Keratinocyte (primary cell): ENCODE measurements at regions not wholly inside any gene's neighbourhood (a gene's known extent, or its start where the extent isn't known, plus 50 kb on each side); places are given as distances from the start of the nearest gene placed in this dataset.

Experiments used
- DNase-seq: peaks from one replicate; pipeline ENCODE4 v3.0.0-alpha.2; 2011; ENCODE audit warnings: low read depth, missing footprints, low spot score
- FAIRE-seq: peaks from 2 replicates; lab custom pipeline; 2011; peaks lifted over from hg19 to GRCh38; lab: Jason Lieb, UNC
- H2AFZ ChIP-seq: 2 replicates; pipeline ENCODE4 v1.6.0; 2012; ENCODE audit warnings: low read length, control low read depth, inconsistent platforms; ENCODE audit not compliant: control insufficient read depth
- H3K27ac ChIP-seq: 2 replicates; pipeline ENCODE4 v1.5.1; 2011; ENCODE audit warnings: low read length; ENCODE audit not compliant: control insufficient read depth, insufficient read depth
- H3K27me3 ChIP-seq: 3 replicates; pipeline ENCODE4 v1.6.0; 2011; ENCODE audit warnings: low read length; ENCODE audit not compliant: control insufficient read depth, insufficient read depth; ENCODE audit errors: extremely low read depth
- H3K36me3 ChIP-seq, 2 experiments: 2 replicates in 1 of 2; 3 replicates in 1 of 2; pipeline ENCODE4 v1.5.1; 2011; ENCODE audit warnings: low read length in 2 of 2, mild to moderate bottlenecking in 1 of 2; ENCODE audit not compliant: control insufficient read depth in 2 of 2, insufficient read depth in 2 of 2; ENCODE audit errors: extremely low read depth in 1 of 2
- H3K4me1 ChIP-seq: 3 replicates; pipeline ENCODE4 v1.5.1; 2011; ENCODE audit warnings: low read length; ENCODE audit not compliant: control insufficient read depth, insufficient read depth; ENCODE audit errors: extremely low read depth
- H3K4me2 ChIP-seq: 3 replicates; pipeline ENCODE4 v1.6.0; 2011; ENCODE audit warnings: low read depth, low read length; ENCODE audit not compliant: control insufficient read depth, insufficient read depth; ENCODE audit errors: extremely low read depth
- H3K4me3 ChIP-seq, 3 experiments: fragments of 200-600 bp in 1 of 3; sonication (generic) in 1 of 3; 2 replicates in 2 of 3; 3 replicates in 1 of 3; pipeline ENCODE4 v1.5.1; 2011 to 2016; ENCODE audit warnings: low read length in 3 of 3, mild to moderate bottlenecking in 3 of 3, control low read depth in 2 of 3, inconsistent platforms in 1 of 3, low read depth in 1 of 3, mixed read lengths in 1 of 3, mixed run types in 1 of 3, moderate library complexity in 1 of 3; ENCODE audit not compliant: control insufficient read depth in 2 of 3, insufficient read depth in 2 of 3; ENCODE audit errors: extremely low read depth in 1 of 3
- H3K79me2 ChIP-seq: 2 replicates; pipeline ENCODE4 v1.6.0; 2012; ENCODE audit warnings: low read length; ENCODE audit not compliant: control insufficient read depth, insufficient read depth
- H3K9ac ChIP-seq: 3 replicates; pipeline ENCODE4 v1.6.0; 2011; ENCODE audit warnings: low read length; ENCODE audit not compliant: control insufficient read depth, insufficient read depth; ENCODE audit errors: extremely low read depth
- H3K9me1 ChIP-seq: 3 replicates; pipeline ENCODE4 v1.6.0; 2011; ENCODE audit warnings: low read length; ENCODE audit not compliant: control insufficient read depth, insufficient read depth; ENCODE audit errors: extremely low read depth
- H3K9me3 ChIP-seq: 2 replicates; pipeline ENCODE4 v1.5.1; 2012; ENCODE audit warnings: low read depth, low read length; ENCODE audit not compliant: control insufficient read depth
- H4K20me1 ChIP-seq: 3 replicates; pipeline ENCODE4 v1.6.0; 2011; ENCODE audit warnings: low read length; ENCODE audit not compliant: control insufficient read depth, insufficient read depth; ENCODE audit errors: extremely low read depth
- CTCF ChIP-seq, 3 experiments: IDR thresholded peaks in 1 of 3; conservative IDR thresholded peaks in 1 of 3; optimal IDR thresholded peaks in 1 of 3; 2 replicates in 2 of 3; 3 replicates in 1 of 3; pipeline versions ENCODE3 to v1.5.1; 2011; ENCODE audit warnings: low read length in 3 of 3, mild to moderate bottlenecking in 3 of 3, moderate library complexity in 2 of 3, control low read depth in 1 of 3, inconsistent platforms in 1 of 3; ENCODE audit not compliant: insufficient read depth in 2 of 3; ENCODE audit errors: extremely low read depth in 1 of 3
- EZH2 ChIP-seq: IDR thresholded peaks from one replicate; pipeline ENCODE4 v1.6.1; 2012; ENCODE audit warnings: inconsistent platforms, mild to moderate bottlenecking, low read length, moderate library complexity
- dilution Hi-C: fragments of 300-500 bp; cut with MboI; formaldehyde crosslinking; loops from one replicate; pipeline ENCODE4 v1.7.0; 2020; ENCODE audit warnings: low sequenced_read_pairs; ENCODE audit not compliant: extremely low pct_ligation_motif_present

- H3K9me1 ChIP-seq = no peaks in the 10 kb centered on the region
- H3K27ac ChIP-seq = no peak overlapping the region
- H3K4me1 ChIP-seq = no peaks in the 10 kb centered on the region
- dilution Hi-C loops = no loop called here
- H3K9ac ChIP-seq = no peak overlapping the region
- TF ChIP-seq EZH2 = no peak
- no peak for TF ChIP-seq CTCF (optimal IDR thresholded peaks at IDR 0.05 in 1 of 3, IDR thresholded peaks at IDR 0.05 in 1 of 3, conservative IDR thresholded peaks at IDR 0.05 in 1 of 3; ENCODE audit: extremely low read depth in 1 of 3, insufficient read depth in 2 of 3, low read length in 3 of 3)
- H2AFZ ChIP-seq = no peak overlapping the region
- FAIRE-seq (no peak), DNase-seq (no peak)
- no peaks in the 10 kb centered on the region for H3K36me3 ChIP-seq
- no peak overlapping the region for H3K4me2 ChIP-seq
- no peaks in the 10 kb centered on the region for H3K9me3 ChIP-seq
- no peak overlapping the region for H3K4me3 ChIP-seq
- no peaks in the 10 kb centered on the region for H3K79me2 ChIP-seq
- no peaks in the 10 kb centered on the region for H3K27me3 ChIP-seq
- no peaks in the 10 kb centered on the region for H4K20me1 ChIP-seq
Measured at GRCh38 chr14:26217778-26218177, 380.1 kb downstream of the NOVA1 start.

GRCh38 chr14:26216786-26217185, 381.0 kb downstream of the NOVA1 start:
- H3K4me2 ChIP-seq = no peak overlapping the region
- dilution Hi-C loops = no loop called here
- TF ChIP-seq EZH2 = no peak
- no peak overlapping the region for H3K4me3 ChIP-seq
- H3K4me1 ChIP-seq = no peaks in the 10 kb centered on the region
- FAIRE-seq = no peak
- no peaks in the 10 kb centered on the region for H3K79me2 ChIP-seq
- no peak for DNase-seq
- no peaks in the 10 kb centered on the region for H3K9me1 ChIP-seq
- H3K36me3 ChIP-seq = no peaks in the 10 kb centered on the region
- H3K27ac ChIP-seq = no peak overlapping the region
- no peak overlapping the region for H3K9ac ChIP-seq
- H4K20me1 ChIP-seq = no peaks in the 10 kb centered on the region
- no peaks in the 10 kb centered on the region for H3K9me3 ChIP-seq
- H2AFZ ChIP-seq = no peak overlapping the region
- no peaks in the 10 kb centered on the region for H3K27me3 ChIP-seq

- no peaks in the 10 kb centered on the region for H4K20me1 ChIP-seq
- H3K4me2 ChIP-seq = no peak overlapping the region
- DNase-seq (no peak), FAIRE-seq (no peak)
- no peaks in the 10 kb centered on the region for H3K36me3 ChIP-seq
- TF ChIP-seq EZH2 = no peak
- TF ChIP-seq CTCF (optimal IDR thresholded peaks at IDR 0.05 in 1 of 3, IDR thresholded peaks at IDR 0.05 in 1 of 3, conservative IDR thresholded peaks at IDR 0.05 in 1 of 3; ENCODE audit: extremely low read depth in 1 of 3, insufficient read depth in 2 of 3, low read length in 3 of 3) = no peak
- H3K4me1 ChIP-seq = no peaks in the 10 kb centered on the region
- H3K9me1 ChIP-seq = no peaks in the 10 kb centered on the region
- no peak overlapping the region for H2AFZ ChIP-seq
- dilution Hi-C loops = no loop called here
- no peaks in the 10 kb centered on the region for H3K9me3 ChIP-seq
- no peaks in the 10 kb centered on the region for H3K27me3 ChIP-seq
- no peak overlapping the region for H3K4me3 ChIP-seq
- no peaks in the 10 kb centered on the region for H3K79me2 ChIP-seq
- no peak overlapping the region for H3K9ac ChIP-seq
- no peak overlapping the region for H3K27ac ChIP-seq
Measured at GRCh38 chr14:26213846-26214575, 383.8 kb downstream of the NOVA1 start.
